Lung (tissue), 11 donors: ENCODE measurements at regions not wholly inside any gene's neighbourhood (a gene's known extent, or its start where the extent isn't known, plus 50 kb on each side); places are given as distances from the start of the nearest gene placed in this dataset.

ENCODE experiments used
- ATAC-seq: fragments of 200-7000 bp; cut with Tn5 transposase; one replicate; pipeline ENCODE4 v1.9.1; 2020; ENCODE audit warnings: moderate number of reproducible peaks; ENCODE audit not compliant: insufficient read depth, low FRiP score
- DNase-seq, 3 donors: peaks; one replicate each; pipeline ENCODE4 v3.0.0-alpha.2; 2013 to 2017
- H3K27ac ChIP-seq, 2 donors: one replicate each; pipeline ENCODE4 v1.5.1; 2013; ENCODE audit warnings: mild to moderate bottlenecking in 2 of 2, moderate library complexity in 2 of 2, control low read depth in 1 of 2, inconsistent platforms in 1 of 2, low read depth in 1 of 2, low read length in 1 of 2
- H3K27me3 ChIP-seq, 3 donors: one replicate each; pipeline ENCODE4 v1.5.1; 2013; ENCODE audit warnings: low read length in 2 of 3; ENCODE audit not compliant: control insufficient read depth in 3 of 3, insufficient read depth in 3 of 3
- H3K36me3 ChIP-seq, 4 donors: one replicate each; pipeline ENCODE4 v1.5.1; 2013; ENCODE audit warnings: low read length in 4 of 4, mild to moderate bottlenecking in 1 of 4, moderate library complexity in 1 of 4; ENCODE audit not compliant: control insufficient read depth in 4 of 4, insufficient read depth in 4 of 4
- H3K4me1 ChIP-seq, 5 donors: one replicate each; pipeline ENCODE4 v1.5.1; 2013; ENCODE audit warnings: low read length in 5 of 5, mild to moderate bottlenecking in 2 of 5, moderate library complexity in 1 of 5; ENCODE audit not compliant: control insufficient read depth in 5 of 5, insufficient read depth in 5 of 5
- H3K4me3 ChIP-seq: one replicate; pipeline ENCODE4 v1.5.1; 2013; ENCODE audit warnings: mild to moderate bottlenecking, control low read depth, moderate library complexity
- H3K9ac ChIP-seq, 2 donors: one replicate each; pipeline ENCODE4 v1.5.1; 2013; ENCODE audit warnings: low read length in 2 of 2, control low read depth in 1 of 2; ENCODE audit not compliant: insufficient read depth in 1 of 2
- H3K9me3 ChIP-seq, 4 donors: one replicate each; pipeline ENCODE4 v1.5.1; 2013; ENCODE audit warnings: low read length in 3 of 4, mild to moderate bottlenecking in 1 of 4, moderate library complexity in 1 of 4; ENCODE audit not compliant: control insufficient read depth in 4 of 4, insufficient read depth in 3 of 4
- WGBS, 2 donors: extraction: QIAGEN DNeasy Blood & Tissue Kit; methylation state at CpG; one replicate each; pipeline ENCODE4 v1.1.7; 2013; 5-methylcytosine and 5-hydroxymethylcytosine counted together
- TF ChIP-seq, protein P1 (sequence below): IDR thresholded peaks from 2 replicates; pipeline ENCODE4 v1.5.1; 2012; ENCODE audit warnings: mild to moderate bottlenecking; ENCODE audit errors: control extremely low read depth, extremely low read depth
- donor health status: control.
- donor health status: control.
- donor health status: Bipolar disorder and iron deficiency.
- donor health status: healthy.
- donor health status: DM: yes; HTN: yes; CAD: no.

DNA sequence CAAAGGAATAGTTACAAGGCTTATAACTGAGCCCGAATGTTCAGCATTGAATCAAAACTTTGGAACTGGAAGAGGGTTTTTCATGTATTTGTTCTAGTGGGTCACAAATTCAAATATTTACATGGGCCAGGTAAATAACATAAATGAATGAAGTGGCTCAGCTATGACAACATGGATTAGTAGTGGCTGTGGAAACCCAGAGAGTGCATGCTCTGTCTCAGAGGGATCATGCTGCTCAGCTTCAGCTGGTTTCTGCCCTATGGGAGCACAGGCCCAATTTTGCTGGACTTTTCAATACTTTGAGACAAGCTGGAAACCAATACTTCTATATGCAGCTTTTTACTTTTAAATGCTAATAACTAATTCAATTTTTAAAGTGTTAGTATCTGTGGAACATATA lies 394.0 kb upstream of the TEX13C start:
- no peaks in the 10 kb centered on the region for H3K36me3 ChIP-seq
- no peak overlapping the region for H3K9ac ChIP-seq
- no peaks in the 10 kb centered on the region for H3K4me1 ChIP-seq
- no peak for ATAC-seq
- no peaks in the 10 kb centered on the region for H3K27me3 ChIP-seq
- DNase-seq, result no peak
- WGBS, 2 donors, result 67 to 71% methylated on average over 1 of the region's 1 CpG
- H3K9me3 ChIP-seq, result no peaks in the 10 kb centered on the region
- TF ChIP-seq, protein P1, sequence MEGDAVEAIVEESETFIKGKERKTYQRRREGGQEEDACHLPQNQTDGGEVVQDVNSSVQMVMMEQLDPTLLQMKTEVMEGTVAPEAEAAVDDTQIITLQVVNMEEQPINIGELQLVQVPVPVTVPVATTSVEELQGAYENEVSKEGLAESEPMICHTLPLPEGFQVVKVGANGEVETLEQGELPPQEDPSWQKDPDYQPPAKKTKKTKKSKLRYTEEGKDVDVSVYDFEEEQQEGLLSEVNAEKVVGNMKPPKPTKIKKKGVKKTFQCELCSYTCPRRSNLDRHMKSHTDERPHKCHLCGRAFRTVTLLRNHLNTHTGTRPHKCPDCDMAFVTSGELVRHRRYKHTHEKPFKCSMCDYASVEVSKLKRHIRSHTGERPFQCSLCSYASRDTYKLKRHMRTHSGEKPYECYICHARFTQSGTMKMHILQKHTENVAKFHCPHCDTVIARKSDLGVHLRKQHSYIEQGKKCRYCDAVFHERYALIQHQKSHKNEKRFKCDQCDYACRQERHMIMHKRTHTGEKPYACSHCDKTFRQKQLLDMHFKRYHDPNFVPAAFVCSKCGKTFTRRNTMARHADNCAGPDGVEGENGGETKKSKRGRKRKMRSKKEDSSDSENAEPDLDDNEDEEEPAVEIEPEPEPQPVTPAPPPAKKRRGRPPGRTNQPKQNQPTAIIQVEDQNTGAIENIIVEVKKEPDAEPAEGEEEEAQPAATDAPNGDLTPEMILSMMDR, result no peak
- H3K4me3 ChIP-seq, result no peak overlapping the region
- no peak overlapping the region for H3K27ac ChIP-seq

DNA sequence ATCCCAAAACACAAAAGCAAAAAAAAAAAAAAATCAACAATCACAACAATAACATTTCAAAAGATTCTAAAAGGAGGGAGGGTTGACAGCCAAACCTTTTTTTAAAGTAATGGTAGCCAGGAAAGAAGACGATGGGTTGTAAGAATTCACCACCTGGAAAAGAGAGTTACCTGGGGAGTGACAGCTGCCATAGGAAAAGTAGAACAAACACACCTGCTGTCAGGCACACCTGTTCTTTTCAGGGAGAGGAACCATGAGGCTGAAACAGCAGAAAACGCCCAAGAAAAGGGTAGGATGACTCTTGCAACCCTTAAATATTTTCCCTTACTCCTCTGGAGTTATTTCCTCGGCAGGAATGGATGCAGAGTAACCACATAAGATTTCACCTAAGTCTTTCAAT lies 388.4 kb upstream of the TEX13C start:
- Histone ChIP-seq H3K27ac (no peak overlapping the region), H3K9me3 (no peaks in the 10 kb centered on the region), H3K9ac (no peak overlapping the region), H3K27me3 (no peaks in the 10 kb centered on the region), H3K4me1 (no peaks in the 10 kb centered on the region), H3K4me3 (no peak overlapping the region), H3K36me3 (no peaks in the 10 kb centered on the region)
- 58 to 86% methylated on average over 3 of the region's 3 CpGs for WGBS, 2 donors
- ATAC-seq (no peak), DNase-seq (no peak)
- TF ChIP-seq, protein P1, result no peak

DNA sequence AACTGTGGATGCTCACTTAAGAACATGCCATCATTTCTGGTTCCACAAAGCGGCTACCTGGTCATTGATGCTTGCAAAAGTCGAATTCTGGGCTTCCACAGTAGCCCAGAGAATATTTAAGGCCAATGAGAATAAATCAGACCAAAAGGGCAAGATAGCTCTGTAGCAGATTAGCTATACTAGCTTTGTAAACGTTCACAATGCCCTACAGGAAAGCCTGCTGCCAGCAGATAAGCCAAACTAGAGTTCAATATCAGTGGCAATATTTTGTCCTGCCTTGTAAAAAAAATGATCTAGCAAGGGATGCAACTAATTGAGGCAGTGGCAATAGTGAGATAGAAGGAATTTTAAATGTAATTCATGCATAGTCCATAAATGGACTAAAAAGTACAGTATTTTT lies 387.7 kb upstream of the TEX13C start:
- Histone ChIP-seq H3K4me1 (no peaks in the 10 kb centered on the region), H3K9ac (no peak overlapping the region), H3K9me3 (no peaks in the 10 kb centered on the region), H3K36me3 (no peaks in the 10 kb centered on the region), H3K27ac (no peak overlapping the region), H3K27me3 (no peaks in the 10 kb centered on the region), H3K4me3 (no peak overlapping the region)
- TF ChIP-seq, protein P1, result no peak
- ATAC-seq, result no peak
- DNase-seq, result no peak
- WGBS, 2 donors, result 31 to 45% methylated on average over 3 of the region's 3 CpGs

DNA sequence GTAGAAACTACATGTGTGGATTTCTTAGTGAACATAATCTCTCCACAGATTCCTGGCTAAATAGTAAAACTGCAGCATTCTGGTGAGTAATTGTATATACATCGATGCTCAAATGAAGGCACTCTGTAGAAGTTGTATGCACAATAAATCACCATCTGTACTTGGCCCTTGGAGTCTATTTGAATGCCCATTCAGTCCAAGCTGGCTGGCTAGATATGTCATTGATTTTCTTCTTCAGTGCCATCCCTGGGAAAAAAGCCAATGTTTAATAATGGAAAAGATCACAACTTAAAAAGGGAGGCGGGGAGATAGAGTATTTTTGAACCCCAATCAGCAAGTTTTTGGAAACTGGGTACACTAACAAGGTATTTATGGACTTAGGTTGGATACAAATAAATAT lies 381.0 kb upstream of the TEX13C start:
- 71 to 85% methylated on average over 2 of the region's 2 CpGs for WGBS, 2 donors

More for the DNA sequence above, 381.0 kb upstream of the TEX13C start:
- DNase-seq (no peak), ATAC-seq (no peak)
- no peaks in the 10 kb centered on the region for H3K9me3 ChIP-seq
- no peak overlapping the region for H3K27ac ChIP-seq
- H3K4me1 ChIP-seq, result no peaks in the 10 kb centered on the region
- TF ChIP-seq, protein P1, result no peak
- H3K9ac ChIP-seq, result no peak overlapping the region
- H3K27me3 ChIP-seq, result no peaks in the 10 kb centered on the region
- no peak overlapping the region for H3K4me3 ChIP-seq
- H3K36me3 ChIP-seq, result no peaks in the 10 kb centered on the region
